SK-N-SH (cell line): ENCODE measurements at regions not wholly inside any gene's neighbourhood (a gene's known extent, or its start where the extent isn't known, plus 50 kb on each side); places are given as distances from the start of the nearest gene placed in this dataset.

Experiments
- CTCF ChIA-PET: fragments of 300-600, 350-600 bp; formaldehyde crosslinking; extraction: SDS; loops from one replicate; lab custom pipeline; 2021; lab: Yijun Ruan, JAX
- POLR2A ChIA-PET: fragments of 350-600 bp; sonication (Branson Sonifier 250); formaldehyde crosslinking; extraction: SDS; loops from one replicate; lab custom pipeline; 2020; ENCODE audit warnings: antibody characterized with exemption, inconsistent platforms; lab: Yijun Ruan, JAX
- DNase-seq: peaks from one replicate; pipeline ENCODE4 v3.0.0; 2012
- H2AFZ ChIP-seq: fragments of 200-600 bp; sonication (generic); 2 replicates; pipeline ENCODE4 v1.8.1; 2016; ENCODE audit warnings: antibody characterized with exemption, mild to moderate bottlenecking, low read depth
- H3F3A ChIP-seq: fragments of 200-600 bp; sonication (generic); replicated peaks from 2 replicates; pipeline ENCODE3; 2016; ENCODE audit warnings: antibody characterized with exemption, mild to moderate bottlenecking; ENCODE audit not compliant: insufficient read depth
- H3K27ac ChIP-seq, 2 experiments: fragments of 200-500 bp in 1 of 2; fragments of 200-600 bp in 1 of 2; sonication (Bioruptor generic) in 1 of 2; sonication (generic), shearing (Covaris generic) in 1 of 2; 2 replicates each; pipeline versions ENCODE4 v1.5.1 to v1.6.1; 2014 to 2016; ENCODE audit warnings: low read depth in 2 of 2, inconsistent platforms in 1 of 2, low read length in 1 of 2, mild to moderate bottlenecking in 1 of 2, mixed read lengths in 1 of 2
- H3K27me3 ChIP-seq: fragments of 200-600 bp; sonication (generic), shearing (Covaris generic); 2 replicates; pipeline ENCODE4 v1.6.1; 2016; ENCODE audit warnings: mixed run types; ENCODE audit not compliant: insufficient read depth
- H3K36me3 ChIP-seq, 2 experiments: fragments of 200-500 bp in 1 of 2; fragments of 200-600 bp in 1 of 2; sonication (Bioruptor generic) in 1 of 2; sonication (generic) in 1 of 2; replicated peaks in 1 of 2; 2 replicates each; pipeline versions ENCODE3 to v1.5.1; 2014 to 2016; ENCODE audit warnings: low read length in 1 of 2, mild to moderate bottlenecking in 1 of 2; ENCODE audit not compliant: insufficient read depth in 2 of 2, control insufficient read depth in 1 of 2
- H3K4me1 ChIP-seq, 2 experiments: fragments of 200-500 bp in 1 of 2; fragments of 200-600 bp in 1 of 2; sonication (Bioruptor generic) in 1 of 2; sonication (generic), shearing (Covaris generic) in 1 of 2; 2 replicates each; pipeline versions ENCODE4 v1.5.1 to v1.6.1; 2014 to 2016; ENCODE audit warnings: low read depth in 1 of 2, low read length in 1 of 2, mixed run types in 1 of 2; ENCODE audit not compliant: insufficient read depth in 2 of 2, control insufficient read depth in 1 of 2
- H3K4me2 ChIP-seq: fragments of 200-600 bp; sonication (generic), shearing (Covaris generic); 2 replicates; pipeline ENCODE4 v1.6.1; 2017; ENCODE audit warnings: mixed run types
- H3K4me3 ChIP-seq, 2 experiments: fragments of 200-500 bp in 1 of 2; fragments of 200-600 bp in 1 of 2; sonication (Bioruptor generic) in 1 of 2; sonication (generic), shearing (Covaris generic) in 1 of 2; 2 replicates each; pipeline versions ENCODE4 v1.5.1 to v1.8.1; 2014 to 2016; ENCODE audit warnings: low read depth in 2 of 2, inconsistent platforms in 1 of 2, low read length in 1 of 2, mild to moderate bottlenecking in 1 of 2, mixed read lengths in 1 of 2, moderate library complexity in 1 of 2
- H3K79me2 ChIP-seq: fragments of 200-600 bp; sonication (generic); 2 replicates; pipeline ENCODE4 v1.8.1; 2017; ENCODE audit warnings: mild to moderate bottlenecking; ENCODE audit not compliant: insufficient read depth
- H3K9ac ChIP-seq: fragments of 200-600 bp; sonication (generic); 2 replicates; pipeline ENCODE4 v1.6.1; 2017; ENCODE audit warnings: mixed run types
- H3K9me2 ChIP-seq: fragments of 200-600 bp; sonication (generic); 2 replicates; pipeline ENCODE4 v1.6.1; 2017; ENCODE audit warnings: mixed run types
- H3K9me3 ChIP-seq: fragments of 200-600 bp; sonication (generic); 2 replicates; pipeline ENCODE4 v1.6.1; 2017; ENCODE audit warnings: mixed run types, mild to moderate bottlenecking, moderate library complexity
- H4K20me1 ChIP-seq: fragments of 200-600 bp; sonication (generic); 2 replicates; pipeline ENCODE4 v1.6.1; 2017; ENCODE audit warnings: mild to moderate bottlenecking, mixed run types; ENCODE audit not compliant: insufficient read depth
- CHD2 ChIP-seq: fragments of 150-350 bp; IDR thresholded peaks from 2 replicates; pipeline ENCODE4 v1.6.1; 2018; ENCODE audit warnings: low read length; ENCODE audit not compliant: partially characterized antibody
- EZH2phosphoT487 ChIP-seq: fragments of 200-600 bp; sonication (generic); IDR thresholded peaks from 2 replicates; pipeline ENCODE4 v1.6.1; 2017; ENCODE audit warnings: low read depth, mixed run types, mild to moderate bottlenecking, antibody characterized with exemption, moderate library complexity, borderline replicate concordance
- FOSL2 ChIP-seq: IDR thresholded peaks from 2 replicates; pipeline ENCODE4 v1.4.0; 2012; ENCODE audit warnings: low read depth, mild to moderate bottlenecking, moderate library complexity, borderline replicate concordance
- GABPA ChIP-seq: IDR thresholded peaks from 2 replicates; pipeline ENCODE4 v1.4.0; 2012; ENCODE audit warnings: low read depth, mild to moderate bottlenecking
- GATA2 ChIP-seq: sonication (generic); formaldehyde crosslinking; IDR thresholded peaks from 2 replicates; pipeline ENCODE4 v1.5.0; 2020; ENCODE audit warnings: mild to moderate bottlenecking, missing genetic modification reagents
- JUND ChIP-seq: IDR thresholded peaks from 2 replicates; pipeline ENCODE4 v1.4.0; 2012
- MEF2A ChIP-seq: IDR thresholded peaks from 2 replicates; pipeline ENCODE4 v1.4.0; 2012; ENCODE audit warnings: low read depth, borderline replicate concordance
- MXI1 ChIP-seq: IDR thresholded peaks from 2 replicates; pipeline ENCODE4 v1.6.1; 2012; ENCODE audit warnings: mild to moderate bottlenecking, low read depth, low read length, improper control_type of control experiment
- NRF1 ChIP-seq: IDR thresholded peaks from 2 replicates; pipeline ENCODE4 v1.6.1; 2012; ENCODE audit warnings: low read depth, mild to moderate bottlenecking, low read length
- POLR2AphosphoS5 ChIP-seq: IDR thresholded peaks from 2 replicates; pipeline ENCODE4 v1.6.1; 2012; ENCODE audit warnings: low read depth, low read length
- RAD21 ChIP-seq: IDR thresholded peaks from 2 replicates; pipeline ENCODE4 v1.6.1; 2012; ENCODE audit warnings: mild to moderate bottlenecking, low read length
- RCOR1 ChIP-seq: fragments of 150-350 bp; IDR thresholded peaks from 2 replicates; pipeline ENCODE4 v1.6.1; 2017; ENCODE audit warnings: antibody characterized with exemption, low read length
- SIN3A ChIP-seq: IDR thresholded peaks from 2 replicates; pipeline ENCODE4 v1.6.1; 2012; ENCODE audit warnings: low read depth, mild to moderate bottlenecking, low read length, moderate library complexity, borderline replicate concordance
- SMC3 ChIP-seq: IDR thresholded peaks from 2 replicates; pipeline ENCODE4 v1.6.1; 2012; ENCODE audit warnings: low read depth, low read length, improper control_type of control experiment
- TAF1 ChIP-seq: IDR thresholded peaks from 2 replicates; pipeline ENCODE4 v1.6.1; 2012; ENCODE audit warnings: low read depth, mild to moderate bottlenecking, low read length, moderate library complexity, borderline replicate concordance
- TEAD4 ChIP-seq: IDR thresholded peaks from 2 replicates; pipeline ENCODE4 v1.4.0; 2012; ENCODE audit warnings: mild to moderate bottlenecking, borderline replicate concordance; ENCODE audit not compliant: insufficient read depth
- YY1 ChIP-seq: IDR thresholded peaks from 2 replicates; pipeline ENCODE4 v1.4.0; 2012; ENCODE audit warnings: low read depth, mild to moderate bottlenecking
- WGBS: methylation state at CpG from one replicate; pipeline ENCODE4 v1.1.6; 2017; ENCODE audit warnings: low lambda C conversion rate; 5-methylcytosine and 5-hydroxymethylcytosine counted together
- TF ChIP-seq, protein P1 (sequence below): IDR thresholded peaks from 2 replicates; pipeline ENCODE4 v1.4.0; 2012; ENCODE audit warnings: low read depth
- TF ChIP-seq, protein P2 (sequence below): fragments of 200-600 bp; sonication (generic); IDR thresholded peaks from 2 replicates; pipeline ENCODE4 v1.6.1; 2017; ENCODE audit warnings: antibody characterized with exemption, mild to moderate bottlenecking, moderate library complexity
- TF ChIP-seq, protein P3 (sequence below): fragments of 150-350 bp; IDR thresholded peaks from 2 replicates; pipeline ENCODE4 v1.6.1; 2016; ENCODE audit warnings: mild to moderate bottlenecking, low read depth, low read length
- TF ChIP-seq, protein P4 (sequence below): fragments of 150-350 bp; IDR thresholded peaks from 2 replicates; pipeline ENCODE4 v1.6.1; 2017; ENCODE audit warnings: antibody characterized with exemption, low read length, low read depth, borderline replicate concordance

DNA sequence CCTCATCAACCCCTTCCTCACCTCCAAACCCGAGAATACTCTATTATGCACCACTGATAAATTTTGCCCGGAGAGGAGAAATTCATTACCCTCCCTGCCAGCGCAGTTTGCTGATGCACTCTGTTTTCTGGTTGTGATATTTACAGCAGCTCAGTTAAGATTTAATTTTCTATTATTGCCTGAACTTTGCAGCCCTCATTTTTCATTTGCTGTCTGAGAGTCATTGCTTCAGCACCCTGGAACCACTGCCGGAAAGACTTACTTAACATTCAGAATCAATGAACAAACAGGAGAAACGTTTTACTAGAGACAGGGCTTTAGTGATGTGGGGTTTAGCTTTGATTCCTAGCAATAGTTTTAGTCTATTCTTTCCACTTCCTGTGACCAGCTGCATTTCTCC is 56.7 kb upstream of the MAMDC2 start (continued):
- TF ChIP-seq, protein P1, sequence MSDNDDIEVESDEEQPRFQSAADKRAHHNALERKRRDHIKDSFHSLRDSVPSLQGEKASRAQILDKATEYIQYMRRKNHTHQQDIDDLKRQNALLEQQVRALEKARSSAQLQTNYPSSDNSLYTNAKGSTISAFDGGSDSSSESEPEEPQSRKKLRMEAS = no peak
- TF ChIP-seq, protein P2, sequence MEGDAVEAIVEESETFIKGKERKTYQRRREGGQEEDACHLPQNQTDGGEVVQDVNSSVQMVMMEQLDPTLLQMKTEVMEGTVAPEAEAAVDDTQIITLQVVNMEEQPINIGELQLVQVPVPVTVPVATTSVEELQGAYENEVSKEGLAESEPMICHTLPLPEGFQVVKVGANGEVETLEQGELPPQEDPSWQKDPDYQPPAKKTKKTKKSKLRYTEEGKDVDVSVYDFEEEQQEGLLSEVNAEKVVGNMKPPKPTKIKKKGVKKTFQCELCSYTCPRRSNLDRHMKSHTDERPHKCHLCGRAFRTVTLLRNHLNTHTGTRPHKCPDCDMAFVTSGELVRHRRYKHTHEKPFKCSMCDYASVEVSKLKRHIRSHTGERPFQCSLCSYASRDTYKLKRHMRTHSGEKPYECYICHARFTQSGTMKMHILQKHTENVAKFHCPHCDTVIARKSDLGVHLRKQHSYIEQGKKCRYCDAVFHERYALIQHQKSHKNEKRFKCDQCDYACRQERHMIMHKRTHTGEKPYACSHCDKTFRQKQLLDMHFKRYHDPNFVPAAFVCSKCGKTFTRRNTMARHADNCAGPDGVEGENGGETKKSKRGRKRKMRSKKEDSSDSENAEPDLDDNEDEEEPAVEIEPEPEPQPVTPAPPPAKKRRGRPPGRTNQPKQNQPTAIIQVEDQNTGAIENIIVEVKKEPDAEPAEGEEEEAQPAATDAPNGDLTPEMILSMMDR = no peak

DNA sequence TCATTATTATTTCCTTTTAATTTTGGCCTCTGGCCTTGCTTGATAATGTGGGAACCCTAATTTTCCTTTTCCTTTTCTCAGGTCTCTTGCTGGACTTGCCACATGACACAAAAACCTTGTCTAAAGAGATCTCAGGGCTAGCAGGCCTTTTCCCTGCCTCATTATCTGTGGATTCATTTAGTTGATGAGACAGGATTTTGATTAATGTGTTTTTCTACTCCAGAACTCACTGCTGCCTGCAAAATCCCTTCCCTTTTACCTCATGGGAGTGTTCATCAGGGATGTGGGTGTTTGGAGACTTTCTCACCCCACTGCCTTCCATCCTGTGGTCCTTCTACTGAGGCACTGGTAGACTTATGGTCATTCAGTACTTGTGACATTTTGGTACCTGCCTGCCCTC is 56.2 kb upstream of the MAMDC2 start:
- Histone ChIP-seq H3K9me3 (no peaks in the 10 kb centered on the region), H3K27ac (no peak overlapping the region), H3K27me3 (no peaks in the 10 kb centered on the region), H3K4me1 (peaks cover 0 to 4% of the 10 kb centered on the region in 2 experiments; a peak in 2 of 4 replicates), H3F3A (no peaks in the 10 kb centered on the region), H3K36me3 (no peaks in the 10 kb centered on the region), H3K79me2 (no peaks in the 10 kb centered on the region), H4K20me1 (no peaks in the 10 kb centered on the region), H3K9me2 (no peaks in the 10 kb centered on the region), H3K4me2 (no peak overlapping the region), H2AFZ (no peak overlapping the region), H3K4me3 (no peak overlapping the region), H3K9ac (no peak overlapping the region)
- CTCF ChIA-PET = interaction anchor here (2.0 to 3.8 kb wide), 3 partner anchors 16 to 126 kb away, joined by 5 to 19 read pairs (median 7); no protein-coding TSS in a partner anchor
- DNase-seq = no peak
- TF ChIP-seq GABPA = no peak
- no peak for TF ChIP-seq POLR2AphosphoS5
- TF ChIP-seq SMC3 = no peak
- TF ChIP-seq, protein P3, sequence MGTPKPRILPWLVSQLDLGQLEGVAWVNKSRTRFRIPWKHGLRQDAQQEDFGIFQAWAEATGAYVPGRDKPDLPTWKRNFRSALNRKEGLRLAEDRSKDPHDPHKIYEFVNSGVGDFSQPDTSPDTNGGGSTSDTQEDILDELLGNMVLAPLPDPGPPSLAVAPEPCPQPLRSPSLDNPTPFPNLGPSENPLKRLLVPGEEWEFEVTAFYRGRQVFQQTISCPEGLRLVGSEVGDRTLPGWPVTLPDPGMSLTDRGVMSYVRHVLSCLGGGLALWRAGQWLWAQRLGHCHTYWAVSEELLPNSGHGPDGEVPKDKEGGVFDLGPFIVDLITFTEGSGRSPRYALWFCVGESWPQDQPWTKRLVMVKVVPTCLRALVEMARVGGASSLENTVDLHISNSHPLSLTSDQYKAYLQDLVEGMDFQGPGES = no peak
- no peak for TF ChIP-seq MXI1
- TF ChIP-seq, protein P2 = no peak
- no peak for TF ChIP-seq GATA2 (CRISPR knock-in tag)
- POLR2A ChIA-PET = no interaction called here

DNA sequence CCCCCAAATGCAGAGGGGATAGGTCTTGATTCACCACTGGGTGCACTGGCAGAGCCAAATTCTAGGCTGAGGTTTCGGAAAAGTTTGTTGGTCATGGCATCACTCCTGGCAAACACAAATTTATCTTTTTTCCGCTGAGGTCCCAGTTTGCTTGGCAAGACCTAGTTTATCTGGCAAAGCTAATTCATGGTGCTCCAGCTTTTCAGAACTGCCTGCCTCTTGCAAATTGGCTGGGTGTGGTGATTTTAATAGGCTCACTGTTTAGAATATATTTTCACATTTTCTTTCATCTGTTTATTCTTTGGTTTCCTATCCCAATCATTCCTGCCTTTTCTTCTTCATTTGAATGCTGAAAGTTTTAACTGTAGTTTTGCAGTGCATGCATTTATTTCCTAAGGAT is 50.5 kb upstream of the MAMDC2 start:
- 81% methylated on average over 2 of the region's 2 CpGs for WGBS
- H3K4me2 ChIP-seq = no peak overlapping the region
- no peak for DNase-seq
- CTCF ChIA-PET = interaction anchor here (0.8 to 1.5 kb wide), 4 partner anchors 21 to 120 kb away, joined by 3 to 12 read pairs (median 5); no protein-coding TSS in a partner anchor
- no peaks in the 10 kb centered on the region for H3K79me2 ChIP-seq
- H3K36me3 ChIP-seq = no peaks in the 10 kb centered on the region
- H3K9ac ChIP-seq = no peak overlapping the region
- POLR2A ChIA-PET = no interaction called here
- H3K4me1 ChIP-seq = no peaks in the 10 kb centered on the region
- no peaks in the 10 kb centered on the region for H3K27me3 ChIP-seq
- no peak overlapping the region for H2AFZ ChIP-seq
- H3K9me2 ChIP-seq = no peaks in the 10 kb centered on the region
- no peaks in the 10 kb centered on the region for H3K9me3 ChIP-seq
- no peak overlapping the region for H3K4me3 ChIP-seq
- no peak overlapping the region for H3K27ac ChIP-seq
- H3F3A ChIP-seq = no peaks in the 10 kb centered on the region
- no peaks in the 10 kb centered on the region for H4K20me1 ChIP-seq
- TF ChIP-seq MXI1 (no peak), GABPA (no peak), RCOR1 (no peak), YY1 (no peak), FOSL2 (no peak), RAD21 (no peak), CHD2 (no peak), MEF2A (no peak), NRF1 (no peak), EZH2phosphoT487 (no peak), GATA2 (CRISPR knock-in tag) (no peak), JUND (no peak), SIN3A (no peak), TAF1 (no peak), TEAD4 (no peak)
- TF ChIP-seq, protein P4, sequence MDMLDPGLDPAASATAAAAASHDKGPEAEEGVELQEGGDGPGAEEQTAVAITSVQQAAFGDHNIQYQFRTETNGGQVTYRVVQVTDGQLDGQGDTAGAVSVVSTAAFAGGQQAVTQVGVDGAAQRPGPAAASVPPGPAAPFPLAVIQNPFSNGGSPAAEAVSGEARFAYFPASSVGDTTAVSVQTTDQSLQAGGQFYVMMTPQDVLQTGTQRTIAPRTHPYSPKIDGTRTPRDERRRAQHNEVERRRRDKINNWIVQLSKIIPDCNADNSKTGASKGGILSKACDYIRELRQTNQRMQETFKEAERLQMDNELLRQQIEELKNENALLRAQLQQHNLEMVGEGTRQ = no peak
